Kidney epithelial cell (primary cell): ENCODE measurements at regions not wholly inside any gene's neighbourhood (a gene's known extent, or its start where the extent isn't known, plus 50 kb on each side); places are given as distances from the start of the nearest gene placed in this dataset.
A peak's percentile ranks its signal among the peaks of the same experiment; 100 is the strongest.

ENCODE experiments used
- DNase-seq: peaks from one replicate; pipeline ENCODE4 v3.0.0-alpha.2; 2010; ENCODE audit warnings: low read depth
- H3K27me3 ChIP-seq: 2 replicates; pipeline ENCODE4 v1.6.0; 2011; ENCODE audit warnings: low read length; ENCODE audit not compliant: control insufficient read depth, insufficient read depth
- H3K36me3 ChIP-seq: 2 replicates; pipeline ENCODE4 v1.5.1; 2011; ENCODE audit warnings: low read length; ENCODE audit not compliant: control insufficient read depth, insufficient read depth
- H3K4me3 ChIP-seq: 2 replicates; pipeline ENCODE4 v1.5.1; 2011; ENCODE audit warnings: low read depth, mild to moderate bottlenecking, control low read depth, low read length
- TF ChIP-seq, protein P1 (sequence below): IDR thresholded peaks from 2 replicates; pipeline ENCODE4 v1.5.1; 2011; ENCODE audit warnings: mild to moderate bottlenecking, moderate library complexity, low read length, control low read depth, inconsistent platforms; ENCODE audit not compliant: insufficient read depth, poor library complexity, severe bottlenecking

DNA sequence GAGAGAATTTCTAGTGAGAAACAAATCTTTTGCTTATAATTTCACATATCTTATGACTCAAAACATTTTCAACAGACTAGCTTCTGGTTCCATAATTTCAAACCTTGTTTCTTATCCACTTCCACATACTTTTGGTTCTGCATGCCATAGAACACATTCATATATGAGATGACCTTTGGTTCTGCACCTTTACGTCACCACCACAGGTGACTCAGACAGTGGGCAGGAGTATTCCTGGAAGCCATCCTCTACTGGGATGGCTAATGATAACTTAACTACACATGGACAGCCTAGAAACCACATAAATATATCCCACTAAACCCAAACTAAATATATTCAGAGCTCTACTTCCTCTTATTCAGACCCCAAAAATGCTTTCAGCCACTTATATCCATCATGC, 133.3 kb downstream of the DCK start:
- Histone ChIP-seq H3K36me3 (no peaks in the 10 kb centered on the region), H3K4me3 (no peak overlapping the region), H3K27me3 (no peaks in the 10 kb centered on the region)
- peak; percentile 86 for DNase-seq
- TF ChIP-seq, protein P1, sequence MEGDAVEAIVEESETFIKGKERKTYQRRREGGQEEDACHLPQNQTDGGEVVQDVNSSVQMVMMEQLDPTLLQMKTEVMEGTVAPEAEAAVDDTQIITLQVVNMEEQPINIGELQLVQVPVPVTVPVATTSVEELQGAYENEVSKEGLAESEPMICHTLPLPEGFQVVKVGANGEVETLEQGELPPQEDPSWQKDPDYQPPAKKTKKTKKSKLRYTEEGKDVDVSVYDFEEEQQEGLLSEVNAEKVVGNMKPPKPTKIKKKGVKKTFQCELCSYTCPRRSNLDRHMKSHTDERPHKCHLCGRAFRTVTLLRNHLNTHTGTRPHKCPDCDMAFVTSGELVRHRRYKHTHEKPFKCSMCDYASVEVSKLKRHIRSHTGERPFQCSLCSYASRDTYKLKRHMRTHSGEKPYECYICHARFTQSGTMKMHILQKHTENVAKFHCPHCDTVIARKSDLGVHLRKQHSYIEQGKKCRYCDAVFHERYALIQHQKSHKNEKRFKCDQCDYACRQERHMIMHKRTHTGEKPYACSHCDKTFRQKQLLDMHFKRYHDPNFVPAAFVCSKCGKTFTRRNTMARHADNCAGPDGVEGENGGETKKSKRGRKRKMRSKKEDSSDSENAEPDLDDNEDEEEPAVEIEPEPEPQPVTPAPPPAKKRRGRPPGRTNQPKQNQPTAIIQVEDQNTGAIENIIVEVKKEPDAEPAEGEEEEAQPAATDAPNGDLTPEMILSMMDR: no peak

DNA sequence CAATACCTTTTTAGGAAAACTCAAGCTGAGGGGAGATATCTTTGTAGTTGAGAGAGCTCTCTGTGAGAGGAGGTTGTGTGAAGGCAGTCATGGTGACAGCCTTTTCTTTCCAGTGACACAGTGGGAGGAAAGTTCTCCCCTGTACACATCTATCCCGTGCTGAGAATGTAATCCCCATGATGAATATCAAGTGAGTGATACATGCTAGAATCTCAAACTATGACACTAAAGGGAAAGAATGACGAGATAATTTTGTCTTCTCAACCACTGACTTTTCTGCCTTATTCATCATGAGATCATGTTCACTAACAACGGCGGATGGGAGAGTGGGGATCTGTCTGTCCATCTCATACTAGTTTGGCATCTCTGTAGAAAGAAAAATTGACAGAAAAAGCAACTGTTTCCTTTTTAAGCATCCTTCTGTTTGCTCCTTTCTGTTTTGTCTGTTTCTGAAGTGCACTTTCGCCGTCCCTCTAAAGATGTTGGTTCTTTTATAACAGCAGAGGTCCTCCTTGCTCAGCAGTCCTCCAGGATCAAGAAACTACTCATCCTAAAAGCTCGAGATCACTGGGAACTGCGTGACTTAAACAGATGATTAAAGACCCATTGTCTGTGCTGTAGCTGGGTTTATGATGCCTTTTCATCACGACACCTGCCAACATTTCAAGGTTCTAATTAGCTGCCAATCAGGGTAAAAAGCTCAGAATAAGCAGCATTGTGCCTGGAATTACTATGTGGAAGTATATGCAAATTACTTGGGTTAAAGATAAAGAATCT, 137.6 kb downstream of the DCK start:
- no peak for DNase-seq
- no peak overlapping the region for H3K4me3 ChIP-seq
- TF ChIP-seq, protein P1: no peak

GRCh38 chr4:71132486-71132885, 139.0 kb downstream of the DCK start:
- Histone ChIP-seq H3K27me3 (no peaks in the 10 kb centered on the region), H3K36me3 (no peaks in the 10 kb centered on the region), H3K4me3 (no peak overlapping the region)
- DNase-seq: no peak
- TF ChIP-seq, protein P1: no peak

More for the DNA sequence above, 137.6 kb downstream of the DCK start:
- Histone ChIP-seq H3K27me3 (no peaks in the 10 kb centered on the region), H3K36me3 (no peaks in the 10 kb centered on the region)

GRCh38 chr4:71133491-71133890, 140.0 kb downstream of the DCK start:
- Histone ChIP-seq H3K27me3 (no peaks in the 10 kb centered on the region), H3K4me3 (no peak overlapping the region), H3K36me3 (no peaks in the 10 kb centered on the region)
- TF ChIP-seq, protein P1: no peak
- DNase-seq: no peak

DNA sequence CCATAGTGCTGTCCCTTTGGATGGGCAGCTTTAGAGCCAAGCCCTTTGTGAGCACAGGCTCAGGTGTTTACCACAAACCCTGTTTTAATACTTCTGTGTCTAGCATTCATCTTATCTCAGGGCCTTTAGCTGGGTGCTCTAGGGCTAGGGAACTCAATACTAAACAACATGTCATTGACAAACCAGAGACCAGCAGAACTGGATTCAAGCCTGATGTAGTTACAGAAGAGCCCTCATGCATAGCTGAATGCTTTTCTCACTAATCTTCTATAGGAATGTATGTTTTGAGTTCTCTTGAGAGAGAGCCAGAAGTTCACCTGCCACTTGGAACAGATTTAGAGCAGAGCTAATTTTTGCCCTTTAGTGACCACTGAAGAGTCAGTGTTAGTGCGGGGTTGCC, 142.6 kb downstream of the DCK start:
- H3K36me3 ChIP-seq: no peaks in the 10 kb centered on the region
- no peak overlapping the region for H3K4me3 ChIP-seq
- no peaks in the 10 kb centered on the region for H3K27me3 ChIP-seq
- TF ChIP-seq, protein P1: no peak
- no peak for DNase-seq

DNA sequence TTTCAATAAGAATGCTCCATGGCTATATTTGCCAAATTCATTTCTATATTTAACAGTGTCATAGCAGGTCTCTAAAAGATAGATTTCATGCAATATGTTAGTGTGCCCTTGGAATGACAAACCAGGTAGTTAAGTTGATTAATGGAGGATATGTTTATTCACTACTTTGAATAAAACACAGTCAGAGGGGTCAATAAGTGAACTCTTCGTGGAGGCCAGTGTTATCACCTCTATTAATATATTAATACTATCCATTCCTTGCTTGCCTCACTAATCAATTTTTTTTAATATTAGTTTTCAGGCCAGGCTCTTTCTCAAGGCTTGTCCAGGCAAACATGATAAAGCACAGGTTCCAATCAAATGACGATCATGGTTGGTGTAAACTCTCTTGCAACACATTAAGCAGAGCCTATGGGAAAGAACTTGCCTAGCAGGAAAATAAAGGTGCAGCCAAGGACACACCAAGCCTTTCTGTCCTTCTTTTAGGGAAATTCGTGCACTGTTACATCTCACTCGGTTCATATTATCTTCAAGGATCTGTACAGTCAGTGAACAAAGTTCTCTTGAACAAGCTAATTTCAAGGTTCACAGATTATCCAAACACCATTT, 144.7 kb downstream of the DCK start:
- no peaks in the 10 kb centered on the region for H3K27me3 ChIP-seq
- no peaks in the 10 kb centered on the region for H3K36me3 ChIP-seq
- no peak overlapping the region for H3K4me3 ChIP-seq
- TF ChIP-seq, protein P1: no peak
- DNase-seq: no peak
